ENCODE measurements at regions not wholly inside any gene's neighbourhood (a gene's known extent, or its start where the extent isn't known, plus 50 kb on each side); places are given as distances from the start of the nearest gene placed in this dataset.

DNA sequence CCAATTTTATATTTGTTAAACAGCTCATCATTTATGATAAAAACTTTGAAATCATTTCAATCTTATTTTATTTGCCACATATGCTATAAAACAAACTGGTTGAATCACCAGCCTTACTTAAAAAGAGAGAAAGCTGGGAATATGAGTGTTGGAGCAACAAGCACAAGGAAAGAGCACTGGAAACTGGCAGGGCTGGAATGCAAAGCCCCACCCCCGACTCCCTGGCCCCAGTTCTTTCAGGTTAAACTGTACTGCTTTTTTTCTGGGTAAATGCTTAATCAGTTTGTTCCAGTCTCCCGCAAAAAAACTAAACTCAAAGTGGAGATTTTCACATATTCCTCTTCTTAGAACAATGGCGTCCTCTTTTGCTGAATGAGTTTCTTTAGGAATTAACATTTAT lies 433.8 kb upstream of the NOX3 start:
- no peaks in the 10 kb centered on the region for H3F3A ChIP-seq (replicated peaks; ENCODE audit: low read depth)
- Mint-ChIP-seq H3K4me1 (peaks cover 28% of the 10 kb centered on the region), H3K27ac (no peak overlapping the region), H3K27me3 (ENCODE audit: insufficient read depth, low read depth, poor library complexity) (peaks cover 2% of the 10 kb centered on the region), H3K4me3 (no peak overlapping the region), H3K9me3 (peaks cover 4% of the 10 kb centered on the region; the same call in 2 of the 3 replicates), H3K36me3 (ENCODE audit: low read depth) (peaks cover 13% of the 10 kb centered on the region; the same call in 2 of the 3 replicates)
- no peak overlapping the region for H3K27ac ChIP-seq (ENCODE audit: low read depth)
- H3K4me1 ChIP-seq (ENCODE audit: insufficient read depth), result peaks cover 31% of the 10 kb centered on the region
- H3K36me3 ChIP-seq (ENCODE audit: insufficient read depth), result no peaks in the 10 kb centered on the region
- no peak overlapping the region for H3K4me2 ChIP-seq
- peaks cover 4% of the 10 kb centered on the region; the same call in 1 of the 2 replicates for H3K9me2 ChIP-seq (ENCODE audit: insufficient read depth)
- no peaks in the 10 kb centered on the region for H3K27me3 ChIP-seq (ENCODE audit: insufficient read depth)
- no peak overlapping the region for H3K4me3 ChIP-seq
- H4K20me1 ChIP-seq (replicated peaks; ENCODE audit: insufficient read depth), result no peaks in the 10 kb centered on the region
- no peaks in the 10 kb centered on the region for H3K79me2 ChIP-seq (replicated peaks; ENCODE audit: insufficient read depth)
- DNase-seq (ENCODE audit: low spot score) (peak; percentile 43), ATAC-seq (peak; percentile 31; the same call in 2 of the 3 replicates)
- TF ChIP-seq CREB1 (CRISPR knock-in tag; IDR thresholded peaks at IDR 0.05; ENCODE audit: low read depth) (no peak), NANOG (IDR thresholded peaks at IDR 0.05; ENCODE audit: borderline replicate concordance) (no peak), CTCF (conservative IDR thresholded peaks at IDR 0.05; ENCODE audit: low read depth in 2 of 2) (no peak), EZH2 (IDR thresholded peaks at IDR 0.05; ENCODE audit: low read depth, unreplicated experiment) (no peak), ZNF331 (CRISPR knock-in tag; IDR thresholded peaks at IDR 0.05; ENCODE audit: low read depth) (no peak), ETS1 (IDR thresholded peaks at IDR 0.05) (no peak), JUNB (IDR thresholded peaks at IDR 0.05; ENCODE audit: unreplicated experiment) (no peak)
- no peak overlapping the region for H2AFZ ChIP-seq

DNA sequence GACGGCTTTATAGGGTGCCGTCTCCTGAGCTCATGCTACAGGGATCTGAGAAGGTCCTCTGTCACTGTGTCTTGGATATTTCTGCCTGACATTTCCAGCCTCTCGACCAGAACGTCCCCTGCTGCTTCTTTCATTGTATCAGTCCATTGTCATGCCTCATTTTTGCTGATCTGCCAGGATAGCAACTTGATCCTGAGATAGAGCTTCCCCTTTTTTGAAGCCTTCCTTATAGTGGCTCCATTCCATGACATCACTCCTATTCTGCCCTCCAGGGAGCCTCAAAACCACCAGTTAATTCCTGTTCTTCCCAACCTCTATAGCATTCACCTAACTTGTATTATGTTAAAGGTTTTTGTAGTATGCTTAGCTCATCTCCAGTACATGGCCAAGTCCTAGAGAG lies 431.8 kb upstream of the NOX3 start:
- H3K36me3 Mint-ChIP-seq (ENCODE audit: low read depth), result 0 out of 3 replicates have a peak, but pooled peaks cover 1% of the 10 kb centered on the region
- peaks cover 24% of the 10 kb centered on the region for H3K4me1 Mint-ChIP-seq
- H3K79me2 ChIP-seq (replicated peaks; ENCODE audit: insufficient read depth), result no peaks in the 10 kb centered on the region
- H2AFZ ChIP-seq, result no peak overlapping the region
- no peaks in the 10 kb centered on the region for H3K9me3 Mint-ChIP-seq
- H3K4me2 ChIP-seq, result peak overlapping the region; percentile 55; the same call in 1 of the 2 replicates
- no peaks in the 10 kb centered on the region for H3K36me3 ChIP-seq (ENCODE audit: insufficient read depth)
- DNase-seq (ENCODE audit: low spot score) (peak; percentile 51), ATAC-seq (peak; percentile 84)
- H3K27ac Mint-ChIP-seq, result no peak overlapping the region
- H3K4me3 Mint-ChIP-seq, result no peak overlapping the region
- H3K4me3 ChIP-seq, result no peak overlapping the region
- H3F3A ChIP-seq (replicated peaks; ENCODE audit: low read depth), result no peaks in the 10 kb centered on the region
- H3K27me3 Mint-ChIP-seq (ENCODE audit: insufficient read depth, low read depth, poor library complexity), result peaks cover 2% of the 10 kb centered on the region
- H3K9me2 ChIP-seq (ENCODE audit: insufficient read depth), result peaks cover 4% of the 10 kb centered on the region; the same call in 1 of the 2 replicates
- TF ChIP-seq ZNF462 (CRISPR knock-in tag; IDR thresholded peaks at IDR 0.05) (peak; percentile 58), ETS1 (IDR thresholded peaks at IDR 0.05) (no peak), ZNF114 (CRISPR knock-in tag; IDR thresholded peaks at IDR 0.05) (no peak), STAT1 (IDR thresholded peaks at IDR 0.05; ENCODE audit: unreplicated experiment) (no peak), CREB1 (CRISPR knock-in tag; IDR thresholded peaks at IDR 0.05; ENCODE audit: low read depth) (no peak), ZNF331 (CRISPR knock-in tag; IDR thresholded peaks at IDR 0.05; ENCODE audit: low read depth) (no peak)
- no peaks in the 10 kb centered on the region for H4K20me1 ChIP-seq (replicated peaks; ENCODE audit: insufficient read depth)
- no peaks in the 10 kb centered on the region for H3K27me3 ChIP-seq (ENCODE audit: insufficient read depth)
- H3K4me1 ChIP-seq (ENCODE audit: insufficient read depth), result peaks cover 36% of the 10 kb centered on the region
- no peak overlapping the region for H3K27ac ChIP-seq (ENCODE audit: low read depth)

Measured in GM23338 (cell line).